Prostate gland (tissue), 2 donors: ENCODE measurements at regions not wholly inside any gene's neighbourhood (a gene's known extent, or its start where the extent isn't known, plus 50 kb on each side); places are given as distances from the start of the nearest gene placed in this dataset.

Experiments used
- CTCF ChIP-seq, 4 experiments: fragments of 200-600 bp in 2 of 4; fragments of 450-650 bp in 2 of 4; sonication (generic) in 2 of 4; IDR thresholded peaks; 1 replicate in 3 of 4; 2 replicates in 1 of 4; pipeline ENCODE4 v1.5.1; 2016 to 2019; ENCODE audit warnings: antibody characterized with exemption in 4 of 4, mild to moderate bottlenecking in 2 of 4, moderate library complexity in 2 of 4
- POLR2A ChIP-seq: fragments of 450-650 bp; IDR thresholded peaks from one replicate; pipeline ENCODE4 v1.6.1; 2016; ENCODE audit warnings: antibody characterized with exemption, mild to moderate bottlenecking
- POLR2AphosphoS5 ChIP-seq: sonication (generic); formaldehyde crosslinking; IDR thresholded peaks from one replicate; pipeline ENCODE4 v1.6.1; 2017; ENCODE audit warnings: antibody characterized with exemption

DNA sequence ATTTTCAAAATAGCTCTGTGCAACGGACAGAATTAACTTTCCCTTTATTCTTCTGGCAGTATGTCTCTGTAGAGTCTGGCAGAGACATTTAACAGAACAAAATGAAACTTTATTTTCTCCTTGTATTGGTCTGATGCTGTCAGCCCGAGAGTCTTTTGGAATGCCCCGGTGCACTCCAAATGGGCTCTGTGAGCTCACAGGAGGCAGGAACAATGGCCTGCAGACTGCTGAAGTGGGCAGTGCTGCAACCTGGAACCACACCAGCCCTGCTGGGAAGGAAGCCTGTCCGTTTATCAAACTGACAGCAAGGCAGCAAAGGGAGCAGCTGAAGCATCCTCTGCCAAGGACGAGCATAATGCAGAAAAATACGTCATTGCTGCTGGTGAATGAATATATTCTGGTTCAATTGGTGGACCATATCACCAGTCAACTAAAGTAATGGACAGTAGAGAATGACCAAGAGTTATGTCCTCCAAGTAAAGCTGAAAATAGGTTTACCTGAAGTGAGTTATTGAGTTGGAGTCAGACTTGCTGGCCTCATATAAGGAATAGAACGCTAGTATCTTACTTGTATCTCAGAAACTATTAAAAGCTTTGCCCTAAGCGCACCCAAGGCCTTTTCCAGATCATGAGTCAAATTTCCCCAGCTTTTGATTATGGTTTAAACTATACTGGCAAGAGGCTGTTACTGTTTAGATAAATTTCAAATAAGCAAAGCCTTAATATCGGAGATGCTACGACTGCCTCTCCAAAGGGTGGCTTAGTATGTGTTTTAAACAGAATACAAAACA is 207.6 kb upstream of the TANK start:
- TF ChIP-seq POLR2A, result no peak
- no peak for TF ChIP-seq CTCF (IDR thresholded peaks at IDR 0.05)
- no peak for TF ChIP-seq POLR2AphosphoS5
